MCF 10A (cell line): ENCODE measurements at regions not wholly inside any gene's neighbourhood (a gene's known extent, or its start where the extent isn't known, plus 50 kb on each side); places are given as distances from the start of the nearest gene placed in this dataset.

Experiments used
- BruUV-seq: library from RNA; stranded (reverse); fragments of 400-500 nt; replicated peaks from 2 replicates; lab custom pipeline; 2021; lab: Mats Ljungman, UMichigan
- CTCF ChIA-PET: fragments of 300-600 bp; sonication (Branson Sonifier 250); formaldehyde crosslinking; extraction: SDS; loops from one replicate; lab custom pipeline; 2021; ENCODE audit warnings: antibody characterized with exemption, inconsistent platforms; lab: Yijun Ruan, JAX
- POLR2A ChIA-PET: fragments of 300-600, 350-650 bp; sonication (Branson Sonifier 250); formaldehyde crosslinking; extraction: SDS; loops from one replicate; lab custom pipeline; 2020; ENCODE audit warnings: antibody characterized with exemption, inconsistent platforms; lab: Yijun Ruan, JAX
- DNase-seq: peaks from one replicate; pipeline ENCODE4 v3.0.0-alpha.2; 2018; ENCODE audit not compliant: unreplicated experiment
- H3K27ac Mint-ChIP-seq: one replicate; pipeline ENCODE4 v1.8.0; 2022; ENCODE audit warnings: mild to moderate bottlenecking, low read depth, mixed read lengths; ENCODE audit not compliant: unreplicated experiment
- H3K27me3 Mint-ChIP-seq: one replicate; pipeline ENCODE4 v1.8.0; 2022; ENCODE audit warnings: mixed read lengths; ENCODE audit not compliant: insufficient read depth, unreplicated experiment
- H3K36me3 Mint-ChIP-seq: one replicate; pipeline ENCODE4 v1.8.0; 2022; ENCODE audit warnings: mild to moderate bottlenecking, moderate library complexity, mixed read lengths; ENCODE audit not compliant: insufficient read depth, unreplicated experiment
- H3K4me1 Mint-ChIP-seq: one replicate; pipeline ENCODE4 v1.8.0; 2022; ENCODE audit warnings: mixed read lengths; ENCODE audit not compliant: insufficient read depth, unreplicated experiment
- H3K4me3 Mint-ChIP-seq: one replicate; pipeline ENCODE4 v1.8.0; 2022; ENCODE audit warnings: mild to moderate bottlenecking, moderate library complexity, mixed read lengths; ENCODE audit not compliant: unreplicated experiment
- H3K9me3 Mint-ChIP-seq: one replicate; pipeline ENCODE4 v1.8.0; 2022; ENCODE audit warnings: mixed read lengths; ENCODE audit not compliant: unreplicated experiment
- CTCF ChIP-seq: fragments of 200-600 bp; IDR thresholded peaks from one replicate; pipeline ENCODE4 v1.8.0; 2022; ENCODE audit warnings: antibody characterized with exemption, mild to moderate bottlenecking; ENCODE audit not compliant: unreplicated experiment
- intact Hi-C: fragments of 100-400 bp; cut with micrococcal nuclease; formaldehyde crosslinking; loops from 2 replicates; pipeline ENCODE4 v1.14.1; 2022

GRCh38 chr6:142700671-142701312, 244.2 kb downstream of the HIVEP2 start:
- Mint-ChIP-seq H3K9me3 (no peaks in the 10 kb centered on the region), H3K4me3 (no peak overlapping the region), H3K4me1 (peaks cover 22% of the 10 kb centered on the region), H3K36me3 (no peaks in the 10 kb centered on the region), H3K27me3 (no peaks in the 10 kb centered on the region), H3K27ac (no peak overlapping the region)
- no peak for TF ChIP-seq CTCF
- POLR2A ChIA-PET: no interaction called here
- DNase-seq: no peak
- intact Hi-C loops: no loop called here
- CTCF ChIA-PET: interaction anchor here (0.8 to 1.0 kb wide), 2 partner anchors 9 to 1876 kb away, joined by 3 to 4 read pairs; no protein-coding TSS in a partner anchor
- BruUV-seq: no TSS peak
